Psoas muscle (tissue), 7 donors: ENCODE measurements at regions not wholly inside any gene's neighbourhood (a gene's known extent, or its start where the extent isn't known, plus 50 kb on each side); places are given as distances from the start of the nearest gene placed in this dataset.

Experiments
- ATAC-seq, 4 donors: fragments of 200-7000 bp; cut with Tn5 transposase; one replicate each; pipeline ENCODE4 v1.9.1; 2020; ENCODE audit warnings: moderate library complexity in 3 of 4, mild to moderate bottlenecking in 2 of 4
- DNase-seq, 2 donors: peaks; one replicate each; pipeline ENCODE4 v3.0.0-alpha.2; 2020
- H3K27ac ChIP-seq: fragments of 200-600 bp; one replicate; pipeline ENCODE4 v1.8.0; 2022
- H3K27me3 ChIP-seq, 3 donors: fragments of 200-600 bp in 1 of 3; one replicate each; pipeline versions ENCODE4 v1.6.1 to v1.8.0; 2013 to 2022; ENCODE audit warnings: low read length in 2 of 3, mild to moderate bottlenecking in 2 of 3, moderate library complexity in 1 of 3; ENCODE audit not compliant: insufficient read depth in 3 of 3
- H3K36me3 ChIP-seq, 2 donors: fragments of 200-600 bp in 1 of 2; one replicate each; pipeline versions ENCODE4 v1.6.1 to v1.8.0; 2013 to 2022; ENCODE audit warnings: low read depth in 1 of 2, mild to moderate bottlenecking in 1 of 2, moderate library complexity in 1 of 2; ENCODE audit not compliant: insufficient read depth in 1 of 2
- H3K4me1 ChIP-seq: fragments of 200-600 bp; one replicate; pipeline ENCODE4 v1.8.0; 2022
- H3K4me3 ChIP-seq: fragments of 200-600 bp; one replicate; pipeline ENCODE4 v1.8.0; 2022; ENCODE audit warnings: mild to moderate bottlenecking
- H3K9me3 ChIP-seq: fragments of 200-600 bp; one replicate; pipeline ENCODE4 v1.8.0; 2022
- WGBS, 3 donors: extraction: QIAGEN DNeasy Blood & Tissue Kit; methylation state at CpG; one replicate each; pipeline versions ENCODE4 v1.1.6 to v1.1.7; 2013; 5-methylcytosine and 5-hydroxymethylcytosine counted together
- intact Hi-C, 2 donors: fragments of 100-400 bp; cut with DNase I; formaldehyde crosslinking; loops; one replicate each; pipeline versions ENCODE4 v1.11.0 to v1.14.2; 2022
- TF ChIP-seq, protein P1 (sequence below): fragments of 200-600 bp; IDR thresholded peaks from one replicate; pipeline ENCODE4 v1.8.0; 2022; ENCODE audit warnings: antibody characterized with exemption
- donor health status: healthy with polysubstance abuse.
- donor health status: DM: no; HTN: no; CAD: no; lungs with moderate emphysema.
- donor health status: Bipolar disorder and iron deficiency.
- donor health status: healthy.
- donor health status: DM: yes; HTN: yes; CAD: no.
- donor health status: DM: no; HTN: no; CAD: no.
- donor health status: DM: yes; HTN: yes; CAD: no.

DNA sequence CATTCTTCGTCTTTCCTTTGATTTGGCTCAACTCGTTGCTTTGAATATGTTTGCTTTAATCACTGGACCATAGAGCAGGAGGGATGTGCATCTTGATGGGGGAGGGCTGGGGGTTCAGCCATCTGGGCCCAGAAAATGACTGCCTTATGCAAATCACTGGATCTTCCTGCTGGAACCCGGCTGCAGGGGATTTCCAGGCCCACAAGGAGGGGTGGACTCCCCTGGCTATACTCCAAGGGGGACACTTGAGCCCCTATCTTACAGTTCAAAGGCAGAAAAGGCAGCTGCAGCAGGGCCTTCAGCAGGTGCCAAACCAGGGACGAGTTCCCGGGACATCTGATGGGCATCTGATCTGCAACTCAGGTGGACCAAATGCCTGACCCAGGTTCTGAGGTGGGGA, 122.5 kb downstream of the DICER1 start:
- H3K4me1 ChIP-seq = no peaks in the 10 kb centered on the region
- no peak overlapping the region for H3K4me3 ChIP-seq
- H3K36me3 ChIP-seq = no peaks in the 10 kb centered on the region
- TF ChIP-seq, protein P1, sequence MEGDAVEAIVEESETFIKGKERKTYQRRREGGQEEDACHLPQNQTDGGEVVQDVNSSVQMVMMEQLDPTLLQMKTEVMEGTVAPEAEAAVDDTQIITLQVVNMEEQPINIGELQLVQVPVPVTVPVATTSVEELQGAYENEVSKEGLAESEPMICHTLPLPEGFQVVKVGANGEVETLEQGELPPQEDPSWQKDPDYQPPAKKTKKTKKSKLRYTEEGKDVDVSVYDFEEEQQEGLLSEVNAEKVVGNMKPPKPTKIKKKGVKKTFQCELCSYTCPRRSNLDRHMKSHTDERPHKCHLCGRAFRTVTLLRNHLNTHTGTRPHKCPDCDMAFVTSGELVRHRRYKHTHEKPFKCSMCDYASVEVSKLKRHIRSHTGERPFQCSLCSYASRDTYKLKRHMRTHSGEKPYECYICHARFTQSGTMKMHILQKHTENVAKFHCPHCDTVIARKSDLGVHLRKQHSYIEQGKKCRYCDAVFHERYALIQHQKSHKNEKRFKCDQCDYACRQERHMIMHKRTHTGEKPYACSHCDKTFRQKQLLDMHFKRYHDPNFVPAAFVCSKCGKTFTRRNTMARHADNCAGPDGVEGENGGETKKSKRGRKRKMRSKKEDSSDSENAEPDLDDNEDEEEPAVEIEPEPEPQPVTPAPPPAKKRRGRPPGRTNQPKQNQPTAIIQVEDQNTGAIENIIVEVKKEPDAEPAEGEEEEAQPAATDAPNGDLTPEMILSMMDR = no peak
- DNase-seq = no peak
- no peak for ATAC-seq
- no peak overlapping the region for H3K27ac ChIP-seq
- 40 to 45% (median 41%) methylated on average over 5 of the region's 5 CpGs for WGBS, 3 donors
- H3K27me3 ChIP-seq = peaks cover 0 to 4% (median 0%) of the 10 kb centered on the region in 3 donors
- intact Hi-C loops = no loop called here
- peaks cover 6% of the 10 kb centered on the region for H3K9me3 ChIP-seq

DNA sequence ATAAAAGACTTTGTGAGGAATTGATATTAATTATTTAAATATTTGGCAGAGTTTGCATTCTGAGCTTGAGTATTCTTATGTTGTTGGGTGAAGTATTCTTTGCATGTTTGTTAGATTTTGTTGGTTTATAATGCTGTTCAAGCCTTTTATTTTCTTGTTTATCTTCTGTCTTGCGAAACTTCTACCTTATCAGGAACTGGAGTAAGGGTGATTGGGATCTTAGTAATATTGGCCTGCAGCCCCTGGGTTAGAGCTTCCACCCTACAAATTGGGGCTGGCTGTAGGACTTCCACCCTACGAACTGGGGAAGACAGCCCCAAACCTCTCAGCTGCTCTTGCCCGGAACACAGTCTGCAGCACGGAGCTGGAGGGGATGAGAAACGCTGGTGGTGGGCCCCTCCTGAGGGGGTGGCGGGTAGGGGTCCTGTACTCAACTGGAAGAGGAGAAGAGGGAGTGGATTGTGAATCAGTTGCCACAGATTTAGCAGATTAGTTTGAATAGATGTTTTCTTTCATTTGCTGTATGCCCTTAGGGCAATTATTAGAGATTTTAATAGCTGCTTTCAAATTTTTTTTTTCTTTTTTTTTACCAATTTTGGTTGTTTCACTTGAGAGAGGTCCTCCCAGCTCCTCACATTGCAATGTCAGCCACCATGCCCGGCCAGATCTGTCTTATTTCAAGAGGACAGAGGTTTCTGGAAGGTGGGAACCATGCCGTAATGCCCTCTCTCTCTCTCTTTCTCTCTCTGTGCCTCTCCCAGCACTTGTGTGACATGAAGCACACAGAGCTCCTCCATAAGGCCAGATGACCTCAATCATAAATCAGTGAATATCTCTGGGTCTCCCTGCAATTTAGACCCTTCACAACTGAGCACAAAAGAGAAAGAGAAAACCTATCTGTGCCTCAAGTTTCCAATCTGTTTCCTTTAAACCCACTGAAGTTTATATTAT, 123.4 kb downstream of the DICER1 start:
- 74 to 79% (median 76%) methylated on average over 8 of the region's 8 CpGs for WGBS, 3 donors
- ATAC-seq (no peak), DNase-seq (no peak)
- intact Hi-C loops = no loop called here
- peaks cover 0 to 2% (median 0%) of the 10 kb centered on the region in 3 donors for H3K27me3 ChIP-seq
- H3K9me3 ChIP-seq = peaks cover 6% of the 10 kb centered on the region
- no peaks in the 10 kb centered on the region for H3K36me3 ChIP-seq
- no peak overlapping the region for H3K27ac ChIP-seq
- no peak overlapping the region for H3K4me3 ChIP-seq
- TF ChIP-seq, protein P1 = no peak
- H3K4me1 ChIP-seq = no peaks in the 10 kb centered on the region

DNA sequence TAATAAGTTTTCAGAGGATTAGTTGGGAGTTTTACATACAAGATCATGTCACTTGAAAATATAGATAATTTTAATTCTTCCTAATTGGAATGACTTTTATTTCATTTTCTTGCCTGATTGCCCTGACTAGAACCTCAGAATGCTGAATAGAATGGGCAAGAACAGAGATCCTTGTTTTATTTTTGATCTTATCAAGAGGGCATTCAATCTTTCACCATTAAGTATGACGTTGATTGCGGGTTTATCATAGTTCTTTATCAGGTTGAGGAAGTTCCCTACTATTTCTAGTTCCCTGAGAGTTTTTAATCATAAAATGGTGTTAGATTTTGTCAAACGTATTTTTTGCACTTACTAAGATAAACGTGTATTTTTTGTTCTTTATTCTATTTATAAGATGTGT, 124.3 kb downstream of the DICER1 start:
- Histone ChIP-seq H3K27me3 (no peaks in the 10 kb centered on the region), H3K9me3 (peaks cover 6% of the 10 kb centered on the region), H3K36me3 (no peaks in the 10 kb centered on the region), H3K4me3 (no peak overlapping the region), H3K4me1 (no peaks in the 10 kb centered on the region), H3K27ac (no peak overlapping the region)
- DNase-seq (no peak), ATAC-seq (no peak)
- 82 to 84% (median 83%) methylated on average over 4 of the region's 4 CpGs for WGBS, 3 donors
- TF ChIP-seq, protein P1 = no peak
- intact Hi-C loops = no loop called here

DNA sequence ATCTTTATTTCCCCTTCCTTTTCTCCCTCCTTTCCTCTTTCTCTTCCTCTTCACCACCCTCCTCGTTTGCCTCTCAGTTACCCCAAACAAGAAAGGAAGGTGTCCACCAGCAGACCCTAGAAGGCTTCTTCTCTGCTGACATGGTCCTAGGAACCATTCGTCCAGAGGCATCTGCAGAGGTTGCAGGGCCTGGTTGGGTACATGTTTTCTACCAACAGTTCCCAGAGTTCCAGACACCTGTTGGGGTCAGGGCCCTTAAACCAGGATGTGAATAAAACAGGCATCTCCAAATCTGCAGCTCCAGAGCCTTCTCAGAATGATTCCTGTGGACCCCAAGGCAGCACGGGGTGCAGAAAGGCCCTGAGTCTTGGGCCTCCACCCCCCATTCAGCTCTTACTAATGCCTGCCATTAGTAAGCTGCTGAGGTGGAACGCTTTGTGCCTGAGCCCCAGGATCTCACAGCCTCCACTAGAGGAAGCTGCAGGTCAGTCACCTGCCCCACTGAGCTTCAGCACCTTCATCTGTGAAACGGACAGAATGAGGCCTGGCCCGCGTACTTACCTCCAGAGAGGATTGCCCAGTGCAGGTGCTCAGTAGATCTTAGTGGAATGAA, 130.4 kb downstream of the DICER1 start:
- Histone ChIP-seq H3K4me1 (no peaks in the 10 kb centered on the region), H3K27me3 (no peaks in the 10 kb centered on the region), H3K4me3 (no peak overlapping the region), H3K27ac (no peak overlapping the region), H3K36me3 (no peaks in the 10 kb centered on the region), H3K9me3 (no peaks in the 10 kb centered on the region)
- TF ChIP-seq, protein P1 = no peak
- DNase-seq (no peak), ATAC-seq (no peak)
- intact Hi-C loops = no loop called here
- 88 to 92% (median 90%) methylated on average over 7 of the region's 7 CpGs for WGBS, 3 donors
